HepG2 (cell line): ENCODE measurements at regions not wholly inside any gene's neighbourhood (a gene's known extent, or its start where the extent isn't known, plus 50 kb on each side); places are given as distances from the start of the nearest gene placed in this dataset.

Experiments used
- ATAC-seq: fragments of 200-7000 bp; cut with Tn5 transposase; 3 replicates; pipeline ENCODE4 v1.9.1; 2020; ENCODE audit warnings: mild to moderate bottlenecking, moderate library complexity
- BruUV-seq: library from RNA; stranded (reverse); fragments of 400-500 nt; replicated peaks from 2 replicates; lab custom pipeline; 2021; lab: Mats Ljungman, UMichigan
- CTCF ChIA-PET: fragments of 300-600 bp; formaldehyde crosslinking; extraction: SDS; loops from one replicate; lab custom pipeline; 2021; ENCODE audit warnings: low total read pairs, inconsistent platforms, low intra/inter-chr PET ratio; lab: Yijun Ruan, JAX
- POLR2A ChIA-PET: fragments of 350-600 bp; sonication (Branson Sonifier 250); formaldehyde crosslinking; loops from one replicate; lab custom pipeline; 2020; ENCODE audit warnings: antibody characterized with exemption, inconsistent platforms; lab: Yijun Ruan, JAX
- DNase-seq: peaks from one replicate; pipeline ENCODE4 v3.0.0-alpha.2; 2015; ENCODE audit warnings: low spot score
- FAIRE-seq: peaks from 3 replicates; lab custom pipeline; 2011; peaks lifted over from hg19 to GRCh38; lab: Jason Lieb, UNC
- H2AFZ ChIP-seq: one replicate; pipeline ENCODE4 v1.6.1; 2011; ENCODE audit warnings: low read length, inconsistent platforms
- H3K27ac ChIP-seq: fragments of 300-600 bp; 3 replicates; pipeline ENCODE4 v1.8.0; 2011; ENCODE audit warnings: mixed run types, mild to moderate bottlenecking, mixed read lengths, low read length, inconsistent platforms; ENCODE audit not compliant: insufficient read depth; ENCODE audit errors: extremely low read length
- H3K27me3 ChIP-seq, 2 experiments: fragments of 200-600 bp in 1 of 2; 2 replicates in 1 of 2; 3 replicates in 1 of 2; pipeline versions ENCODE4 v1.6.0 to v1.8.0; 2011; ENCODE audit warnings: low read length in 2 of 2, mild to moderate bottlenecking in 2 of 2, moderate library complexity in 2 of 2, inconsistent platforms in 1 of 2; ENCODE audit not compliant: insufficient read depth in 2 of 2, control insufficient read depth in 1 of 2
- H3K36me3 ChIP-seq, 2 experiments: fragments of 200-600 bp in 1 of 2; replicated peaks in 1 of 2; 2 replicates in 1 of 2; 3 replicates in 1 of 2; pipeline versions ENCODE4 v1.5.1 to v1.8.0; 2011; ENCODE audit warnings: low read length in 2 of 2, inconsistent platforms in 1 of 2; ENCODE audit not compliant: insufficient read depth in 2 of 2, control insufficient read depth in 1 of 2
- H3K4me1 ChIP-seq: 2 replicates; pipeline ENCODE4 v1.5.1; 2012; ENCODE audit warnings: low read length, inconsistent platforms; ENCODE audit not compliant: insufficient read depth
- H3K4me2 ChIP-seq: 2 replicates; pipeline ENCODE4 v1.6.0; 2011; ENCODE audit warnings: low read depth, low read length, inconsistent platforms
- H3K4me3 ChIP-seq, 3 experiments: fragments of 200-600 bp in 1 of 3; sonication (generic), shearing (Covaris generic) in 1 of 3; replicated peaks in 1 of 3; 2 replicates each; pipeline ENCODE4 v1.5.1; 2011 to 2016; ENCODE audit warnings: low read length in 3 of 3, inconsistent platforms in 2 of 3, low read depth in 2 of 3, mild to moderate bottlenecking in 2 of 3, control low read depth in 1 of 3, mixed read lengths in 1 of 3; ENCODE audit not compliant: insufficient read depth in 1 of 3
- H3K79me2 ChIP-seq: one replicate; pipeline ENCODE4 v1.6.1; 2011; ENCODE audit warnings: low read length, inconsistent platforms; ENCODE audit not compliant: insufficient read depth
- H3K9ac ChIP-seq: 2 replicates; pipeline ENCODE4 v1.6.0; 2011; ENCODE audit warnings: mild to moderate bottlenecking, low read depth, low read length, inconsistent platforms; ENCODE audit not compliant: insufficient read depth
- H3K9me3 ChIP-seq: 2 replicates; pipeline ENCODE4 v1.5.1; 2012; ENCODE audit warnings: mild to moderate bottlenecking, low read length
- H4K20me1 ChIP-seq: 2 replicates; pipeline ENCODE4 v1.6.0; 2011; ENCODE audit warnings: inconsistent platforms, mild to moderate bottlenecking, low read length, moderate library complexity; ENCODE audit not compliant: insufficient read depth
- MTA3 ChIP-seq: sonication (generic); formaldehyde crosslinking; IDR thresholded peaks from 2 replicates; pipeline ENCODE4 v1.4.0; 2020; ENCODE audit warnings: missing genetic modification reagents
- ZNF674 ChIP-seq: sonication (generic); formaldehyde crosslinking; IDR thresholded peaks from 2 replicates; pipeline ENCODE4 v1.5.0; 2020; ENCODE audit warnings: low read depth, mild to moderate bottlenecking, missing genetic modification reagents
- WGBS: methylation state at CpG from one replicate; pipeline ENCODE4 v1.1.6; 2017; ENCODE audit warnings: low lambda C conversion rate; 5-methylcytosine and 5-hydroxymethylcytosine counted together
- in situ Hi-C: cut with HindIII; loops from 2 replicates; pipeline ENCODE4 v1.10.0; 2017; ENCODE audit warnings: low pct_unique_long_range_greater_than_20kb; ENCODE audit not compliant: extremely low pct_ligation_motif_present
- intact Hi-C: fragments of 100-400 bp; cut with micrococcal nuclease; formaldehyde crosslinking; loops from one replicate; pipeline ENCODE4 v1.10.0; 2022; ENCODE audit not compliant: unreplicated experiment
- TF ChIP-seq, protein P1 (sequence below), 2 experiments: sonication (generic) in 1 of 2; formaldehyde crosslinking in 1 of 2; IDR thresholded peaks; 2 replicates each; pipeline versions ENCODE4 v1.4.0 to v1.6.1; 2016 to 2020; ENCODE audit warnings: borderline replicate concordance in 1 of 2, low read depth in 1 of 2, mild to moderate bottlenecking in 1 of 2, missing genetic modification reagents in 1 of 2
- TF ChIP-seq, protein P2 (sequence below): sonication (generic); formaldehyde crosslinking; IDR thresholded peaks from 2 replicates; pipeline ENCODE4 v1.5.0; 2020; ENCODE audit warnings: missing genetic modification reagents
- TF ChIP-seq, protein P3 (sequence below): sonication (generic); formaldehyde crosslinking; IDR thresholded peaks from 2 replicates; pipeline ENCODE4 v1.8.0; 2022; ENCODE audit warnings: missing genetic modification reagents, low read depth, mild to moderate bottlenecking, borderline replicate concordance

DNA sequence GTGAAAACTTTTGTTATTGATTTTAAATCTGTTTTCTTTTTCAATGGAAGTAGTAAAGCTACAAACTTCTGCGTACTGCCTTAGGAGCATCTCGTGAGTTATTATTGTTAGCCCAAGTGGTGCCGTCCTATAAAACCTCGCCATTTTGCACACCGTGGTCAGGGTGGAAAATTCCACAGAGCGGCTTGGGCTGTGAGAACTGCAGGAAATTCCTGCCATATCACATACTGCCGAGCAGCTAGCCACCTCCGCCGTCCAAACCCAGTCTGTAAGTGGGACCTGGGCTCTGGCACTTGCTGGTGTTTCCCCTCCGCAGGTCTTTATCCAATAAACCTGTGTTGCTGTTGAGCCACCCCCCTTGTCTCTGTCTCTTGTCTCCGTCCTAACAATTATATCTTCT, 88.0 kb upstream of the POU2AF2 start:
- Histone ChIP-seq H3K9me3 (no peaks in the 10 kb centered on the region), H2AFZ (no peak overlapping the region), H3K9ac (no peak overlapping the region), H4K20me1 (no peaks in the 10 kb centered on the region), H3K79me2 (no peaks in the 10 kb centered on the region), H3K36me3 (no peaks in the 10 kb centered on the region), H3K27ac (no peak overlapping the region), H3K4me2 (no peak overlapping the region), H3K4me1 (no peaks in the 10 kb centered on the region), H3K27me3 (0 out of 5 replicates have a peak, but pooled peaks cover 0 to 1% of the 10 kb centered on the region in 2 experiments), H3K4me3 (no peak overlapping the region)
- no peak for ATAC-seq
- no peak for DNase-seq
- TF ChIP-seq MTA3 (CRISPR knock-in tag) (no peak), ZNF674 (CRISPR knock-in tag) (no peak)
- TF ChIP-seq, protein P1, sequence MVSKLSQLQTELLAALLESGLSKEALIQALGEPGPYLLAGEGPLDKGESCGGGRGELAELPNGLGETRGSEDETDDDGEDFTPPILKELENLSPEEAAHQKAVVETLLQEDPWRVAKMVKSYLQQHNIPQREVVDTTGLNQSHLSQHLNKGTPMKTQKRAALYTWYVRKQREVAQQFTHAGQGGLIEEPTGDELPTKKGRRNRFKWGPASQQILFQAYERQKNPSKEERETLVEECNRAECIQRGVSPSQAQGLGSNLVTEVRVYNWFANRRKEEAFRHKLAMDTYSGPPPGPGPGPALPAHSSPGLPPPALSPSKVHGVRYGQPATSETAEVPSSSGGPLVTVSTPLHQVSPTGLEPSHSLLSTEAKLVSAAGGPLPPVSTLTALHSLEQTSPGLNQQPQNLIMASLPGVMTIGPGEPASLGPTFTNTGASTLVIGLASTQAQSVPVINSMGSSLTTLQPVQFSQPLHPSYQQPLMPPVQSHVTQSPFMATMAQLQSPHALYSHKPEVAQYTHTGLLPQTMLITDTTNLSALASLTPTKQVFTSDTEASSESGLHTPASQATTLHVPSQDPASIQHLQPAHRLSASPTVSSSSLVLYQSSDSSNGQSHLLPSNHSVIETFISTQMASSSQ (IDR thresholded peaks at IDR 0.05; ENCODE audit: low read depth) = no peak
- TF ChIP-seq, protein P1 (CRISPR knock-in tag; IDR thresholded peaks at IDR 0.05; ENCODE audit: borderline replicate concordance) = no peak
- TF ChIP-seq, protein P2, sequence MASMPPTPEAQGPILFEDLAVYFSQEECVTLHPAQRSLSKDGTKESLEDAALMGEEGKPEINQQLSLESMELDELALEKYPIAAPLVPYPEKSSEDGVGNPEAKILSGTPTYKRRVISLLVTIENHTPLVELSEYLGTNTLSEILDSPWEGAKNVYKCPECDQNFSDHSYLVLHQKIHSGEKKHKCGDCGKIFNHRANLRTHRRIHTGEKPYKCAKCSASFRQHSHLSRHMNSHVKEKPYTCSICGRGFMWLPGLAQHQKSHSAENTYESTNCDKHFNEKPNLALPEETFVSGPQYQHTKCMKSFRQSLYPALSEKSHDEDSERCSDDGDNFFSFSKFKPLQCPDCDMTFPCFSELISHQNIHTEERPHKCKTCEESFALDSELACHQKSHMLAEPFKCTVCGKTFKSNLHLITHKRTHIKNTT = no peak
- TF ChIP-seq, protein P3, sequence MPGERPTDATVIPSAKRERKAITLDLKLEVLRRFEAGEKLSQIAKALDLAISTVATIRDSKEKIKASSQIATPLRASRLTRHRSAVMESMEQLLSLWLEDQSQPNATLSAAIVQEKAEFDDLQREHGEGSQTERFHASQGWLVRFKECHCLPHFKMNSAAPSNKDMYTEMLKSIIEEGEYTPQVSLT = no peak
- ChIA-PET CTCF (no interaction called here), POLR2A (no interaction called here)
- no peak for FAIRE-seq
- intact Hi-C loops (no loop called here), in situ Hi-C loops (no loop called here)
- WGBS = 28% methylated on average over 11 of the region's 11 CpGs
- BruUV-seq = no TSS peak
